Breast epithelium (tissue), 3 donors: ENCODE measurements at regions not wholly inside any gene's neighbourhood (a gene's known extent, or its start where the extent isn't known, plus 50 kb on each side); places are given as distances from the start of the nearest gene placed in this dataset.

ENCODE experiments used
- POLR2A ChIP-seq: fragments of 450-650 bp; IDR thresholded peaks from one replicate; pipeline ENCODE4 v1.6.1; 2016; ENCODE audit warnings: antibody characterized with exemption, mild to moderate bottlenecking, moderate library complexity
- POLR2AphosphoS5 ChIP-seq, 3 donors: sonication (generic); formaldehyde crosslinking; IDR thresholded peaks; one replicate each; pipeline ENCODE4 v1.6.1; 2017; ENCODE audit warnings: antibody characterized with exemption in 3 of 3

GRCh38 chr1:65595724-65596123, 175.3 kb downstream of the LEPR start:
- TF ChIP-seq POLR2A (no peak), POLR2AphosphoS5 (IDR thresholded peaks at IDR 0.05) (no peak)
